Upper lobe of right lung (tissue), 1 donor: ENCODE measurements at regions not wholly inside any gene's neighbourhood (a gene's known extent, or its start where the extent isn't known, plus 50 kb on each side); places are given as distances from the start of the nearest gene placed in this dataset.

ENCODE experiments used
- ATAC-seq: fragments of 200-7000 bp; cut with Tn5 transposase; one replicate; pipeline ENCODE4 v1.9.1; 2020; ENCODE audit warnings: mild to moderate bottlenecking, moderate library complexity
- DNase-seq: peaks from one replicate; pipeline ENCODE4 v3.0.0-alpha.2; 2020
- H3K27ac ChIP-seq: fragments of 200-600 bp; one replicate; pipeline ENCODE4 v1.8.0; 2022
- H3K27me3 ChIP-seq: fragments of 200-600 bp; one replicate; pipeline ENCODE4 v1.8.0; 2022; ENCODE audit warnings: mild to moderate bottlenecking
- H3K36me3 ChIP-seq: fragments of 200-600 bp; one replicate; pipeline ENCODE4 v1.8.0; 2022
- H3K4me1 ChIP-seq: fragments of 200-600 bp; one replicate; pipeline ENCODE4 v1.8.0; 2022
- H3K4me3 ChIP-seq: fragments of 200-600 bp; one replicate; pipeline ENCODE4 v1.8.0; 2022; ENCODE audit warnings: mild to moderate bottlenecking
- H3K9me3 ChIP-seq: fragments of 200-600 bp; one replicate; pipeline ENCODE4 v1.8.0; 2022
- CTCF ChIP-seq: fragments of 200-600 bp; IDR thresholded peaks from one replicate; pipeline ENCODE4 v1.8.0; 2022; ENCODE audit warnings: antibody characterized with exemption
- intact Hi-C: fragments of 100-400 bp; cut with DNase I; formaldehyde crosslinking; loops from one replicate; pipeline ENCODE4 v1.11.0; 2022
- donor health status: DM: no; HTN: yes; CAD: no; lungs with severe emphysema.

GRCh38 chr1:194309269-194309668, 1122.9 kb upstream of the B3GALT2 start:
- H3K27ac ChIP-seq = no peak overlapping the region
- ATAC-seq (no peak), DNase-seq (no peak)
- intact Hi-C loops = no loop called here
- TF ChIP-seq CTCF = no peak
- no peaks in the 10 kb centered on the region for H3K27me3 ChIP-seq
- H3K9me3 ChIP-seq = no peaks in the 10 kb centered on the region
- no peaks in the 10 kb centered on the region for H3K36me3 ChIP-seq
- no peaks in the 10 kb centered on the region for H3K4me1 ChIP-seq
- no peak overlapping the region for H3K4me3 ChIP-seq

- H3K27me3 ChIP-seq = no peaks in the 10 kb centered on the region
- no peaks in the 10 kb centered on the region for H3K36me3 ChIP-seq
- H3K4me3 ChIP-seq = no peak overlapping the region
- no peak for ATAC-seq
- no peaks in the 10 kb centered on the region for H3K9me3 ChIP-seq
- DNase-seq = no peak
- intact Hi-C loops = no loop called here
- H3K27ac ChIP-seq = no peak overlapping the region
- H3K4me1 ChIP-seq = no peaks in the 10 kb centered on the region
- no peak for TF ChIP-seq CTCF
Measured at GRCh38 chr1:194300776-194301175, 1114.4 kb upstream of the B3GALT2 start.

GRCh38 chr1:194300340-194300739, 1113.9 kb upstream of the B3GALT2 start:
- H3K4me3 ChIP-seq = no peak overlapping the region
- ATAC-seq = no peak
- no peaks in the 10 kb centered on the region for H3K9me3 ChIP-seq
- no peaks in the 10 kb centered on the region for H3K27me3 ChIP-seq
- no peaks in the 10 kb centered on the region for H3K4me1 ChIP-seq
- no peak overlapping the region for H3K27ac ChIP-seq
- intact Hi-C loops = no loop called here
- H3K36me3 ChIP-seq = no peaks in the 10 kb centered on the region
- DNase-seq = no peak
- TF ChIP-seq CTCF = no peak

GRCh38 chr1:194298007-194298598, 1111.7 kb upstream of the B3GALT2 start:
- H3K27me3 ChIP-seq = no peaks in the 10 kb centered on the region
- no peak for ATAC-seq
- H3K4me1 ChIP-seq = no peaks in the 10 kb centered on the region
- intact Hi-C loops = no loop called here
- no peaks in the 10 kb centered on the region for H3K9me3 ChIP-seq
- no peak overlapping the region for H3K4me3 ChIP-seq
- TF ChIP-seq CTCF = no peak
- no peaks in the 10 kb centered on the region for H3K36me3 ChIP-seq
- H3K27ac ChIP-seq = no peak overlapping the region
- no peak for DNase-seq

- no peak overlapping the region for H3K27ac ChIP-seq
- no peaks in the 10 kb centered on the region for H3K27me3 ChIP-seq
- intact Hi-C loops = no loop called here
- no peak overlapping the region for H3K4me3 ChIP-seq
- no peak for DNase-seq
- H3K9me3 ChIP-seq = no peaks in the 10 kb centered on the region
- TF ChIP-seq CTCF = no peak
- H3K4me1 ChIP-seq = no peaks in the 10 kb centered on the region
- ATAC-seq = no peak
- no peaks in the 10 kb centered on the region for H3K36me3 ChIP-seq
Measured at GRCh38 chr1:194297094-194297493, 1110.7 kb upstream of the B3GALT2 start.

- Histone ChIP-seq H3K27me3 (no peaks in the 10 kb centered on the region), H3K27ac (no peak overlapping the region), H3K4me1 (no peaks in the 10 kb centered on the region), H3K9me3 (no peaks in the 10 kb centered on the region), H3K4me3 (no peak overlapping the region), H3K36me3 (no peaks in the 10 kb centered on the region)
- TF ChIP-seq CTCF = no peak
- no peak for DNase-seq
- intact Hi-C loops = no loop called here
- no peak for ATAC-seq
Measured at GRCh38 chr1:194296201-194296600, 1109.8 kb upstream of the B3GALT2 start.
